Epithelial cell of esophagus (primary cell): ENCODE measurements at regions not wholly inside any gene's neighbourhood (a gene's known extent, or its start where the extent isn't known, plus 50 kb on each side); places are given as distances from the start of the nearest gene placed in this dataset.
"Not testable (repeated sequence)": the region's sequence is repeated elsewhere in the genome, so short reads cannot be mapped to it uniquely, and the experiment has no call there.

ENCODE experiments used
- DNase-seq: peaks from one replicate; pipeline ENCODE4 v3.0.0; 2010; ENCODE audit warnings: low read depth
- H3K4me3 ChIP-seq: 2 replicates; pipeline ENCODE4 v1.5.1; 2011; ENCODE audit warnings: mild to moderate bottlenecking, low read length, control low read depth
- CTCF ChIP-seq: IDR thresholded peaks from 2 replicates; pipeline ENCODE4 v1.5.1; 2011; ENCODE audit warnings: low read depth, mild to moderate bottlenecking, low read length, control low read depth, inconsistent platforms; ENCODE audit not compliant: insufficient read depth; ENCODE audit errors: missing control alignments

- DNase-seq = no peak
- no peak for TF ChIP-seq CTCF
- no peak overlapping the region for H3K4me3 ChIP-seq
Observed at GRCh38 chr1:203995228-203995627, 77.7 kb upstream of the SOX13 start.

GRCh38 chr1:203996126-203996525 lies 76.8 kb upstream of the SOX13 start:
- no peak for TF ChIP-seq CTCF
- DNase-seq = no peak
- no peak overlapping the region for H3K4me3 ChIP-seq

DNA sequence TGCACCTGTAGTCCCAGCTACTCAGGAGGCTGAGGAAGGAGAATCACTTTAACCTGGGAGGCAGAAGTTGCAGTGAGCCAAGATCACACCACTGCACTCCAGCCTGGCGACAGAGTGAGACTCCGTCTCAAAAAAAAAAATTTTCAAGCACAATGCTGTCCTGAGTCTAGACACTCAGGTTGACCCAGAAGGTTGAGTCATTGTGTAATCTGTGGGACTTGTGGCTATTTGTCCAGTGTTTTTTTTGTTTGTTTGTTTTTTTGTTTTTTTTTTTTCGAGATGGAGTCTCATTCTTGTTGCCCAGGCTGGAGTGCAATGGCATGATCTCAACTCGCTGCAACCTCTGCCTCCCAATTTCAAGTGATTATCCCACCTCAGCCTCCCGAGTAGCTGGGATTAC lies 74.3 kb upstream of the SOX13 start:
- not testable (repeated sequence) for H3K4me3 ChIP-seq, DNase-seq

GRCh38 chr1:203999618-204000017 lies 73.3 kb upstream of the SOX13 start:
- no peak for TF ChIP-seq CTCF
- no peak overlapping the region for H3K4me3 ChIP-seq
- DNase-seq = no peak

GRCh38 chr1:204001166-204001901 lies 71.6 kb upstream of the SOX13 start:
- no peak for TF ChIP-seq CTCF
- no peak overlapping the region for H3K4me3 ChIP-seq
- DNase-seq = no peak

DNA sequence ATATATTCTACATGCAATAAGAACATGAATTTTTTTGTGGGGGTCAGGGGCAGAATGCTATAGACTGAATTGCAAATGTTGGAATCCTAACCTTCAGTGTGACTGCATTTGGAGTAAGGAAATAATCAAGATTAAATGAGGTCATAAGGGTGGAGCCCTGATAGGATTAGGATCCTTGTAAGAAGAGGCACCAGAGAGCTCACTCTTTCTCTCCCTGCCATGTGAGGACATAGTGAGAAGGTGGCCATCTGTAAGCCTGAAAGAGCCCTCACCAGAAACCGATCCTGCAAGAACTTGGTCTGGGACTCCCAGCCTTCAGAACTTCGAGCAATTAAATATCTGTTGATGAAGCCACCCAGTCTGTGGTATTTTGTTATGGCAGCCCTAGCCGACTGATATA lies 70.3 kb upstream of the SOX13 start:
- TF ChIP-seq CTCF = no peak
- no peak for DNase-seq

GRCh38 chr1:204003536-204003935 lies 69.4 kb upstream of the SOX13 start:
- no peak for DNase-seq
- no peak for TF ChIP-seq CTCF

More for the DNA sequence above, 70.3 kb upstream of the SOX13 start:
- H3K4me3 ChIP-seq = no peak overlapping the region

More at GRCh38 chr1:204003536-204003935, 69.4 kb upstream of the SOX13 start:
- no peak overlapping the region for H3K4me3 ChIP-seq
